CD14-positive monocyte (primary cell): ENCODE measurements at regions not wholly inside any gene's neighbourhood (a gene's known extent, or its start where the extent isn't known, plus 50 kb on each side); places are given as distances from the start of the nearest gene placed in this dataset.

Source experiments
- DNase-seq, 3 donors: peaks; one replicate each; pipeline ENCODE4 v3.0.0-alpha.2; 2011 to 2022
- H2AFZ ChIP-seq: 2 replicates; pipeline ENCODE4 v1.6.0; 2012; ENCODE audit warnings: mild to moderate bottlenecking, low read depth, low read length, inconsistent platforms; ENCODE audit not compliant: insufficient read depth, poor library complexity, severe bottlenecking
- H3K27ac ChIP-seq, 2 donors: 1 replicate in 1 of 2; 2 replicates in 1 of 2; pipeline ENCODE4 v1.5.1; 2012 to 2013; ENCODE audit warnings: low read length in 2 of 2, control low read depth in 1 of 2, inconsistent platforms in 1 of 2, low read depth in 1 of 2, mild to moderate bottlenecking in 1 of 2
- H3K27me3 ChIP-seq, 2 donors: one replicate each; pipeline versions ENCODE4 v1.6.0 to v1.6.1; 2011 to 2013; ENCODE audit warnings: low read length in 2 of 2; ENCODE audit not compliant: control insufficient read depth in 2 of 2, insufficient read depth in 2 of 2
- H3K36me3 ChIP-seq, 2 donors: replicated peaks in 1 of 2; 1 replicate in 1 of 2; 2 replicates in 1 of 2; pipeline versions ENCODE4 v1.5.1 to v1.6.1; 2012 to 2013; ENCODE audit warnings: low read length in 2 of 2, control low read depth in 1 of 2, inconsistent platforms in 1 of 2, mild to moderate bottlenecking in 1 of 2; ENCODE audit not compliant: insufficient read depth in 2 of 2, control insufficient read depth in 1 of 2
- H3K4me1 ChIP-seq, 2 donors: 1 replicate in 1 of 2; 2 replicates in 1 of 2; pipeline versions ENCODE4 v1.5.1 to v1.6.1; 2012 to 2013; ENCODE audit warnings: low read length in 2 of 2, control low read depth in 1 of 2, inconsistent platforms in 1 of 2, mild to moderate bottlenecking in 1 of 2, moderate library complexity in 1 of 2; ENCODE audit not compliant: insufficient read depth in 2 of 2, control insufficient read depth in 1 of 2
- H3K4me2 ChIP-seq: replicated peaks from 2 replicates; pipeline ENCODE3; 2012; ENCODE audit warnings: low read length, moderate library complexity, mild to moderate bottlenecking; ENCODE audit not compliant: poor library complexity, severe bottlenecking; ENCODE audit errors: extremely low read depth
- H3K4me3 ChIP-seq, 3 experiments: fragments of 200-600 bp in 1 of 3; sonication (generic) in 1 of 3; replicated peaks in 1 of 3; 1 replicate in 2 of 3; 2 replicates in 1 of 3; pipeline ENCODE4 v1.5.1; 2011 to 2013; ENCODE audit warnings: low read length in 3 of 3, mild to moderate bottlenecking in 3 of 3, control low read depth in 2 of 3, low read depth in 2 of 3, inconsistent platforms in 1 of 3, moderate library complexity in 1 of 3
- H3K79me2 ChIP-seq: 2 replicates; pipeline ENCODE4 v1.6.0; 2012; ENCODE audit warnings: mild to moderate bottlenecking, control low read depth, inconsistent platforms, low read length, moderate library complexity; ENCODE audit not compliant: insufficient read depth
- H3K9ac ChIP-seq: 2 replicates; pipeline ENCODE4 v1.6.0; 2017; ENCODE audit warnings: low read length, mild to moderate bottlenecking; ENCODE audit not compliant: insufficient read depth, poor library complexity, severe bottlenecking
- H3K9me3 ChIP-seq, 2 donors: replicated peaks in 1 of 2; 1 replicate in 1 of 2; 2 replicates in 1 of 2; pipeline versions ENCODE4 v1.5.1 to v1.6.1; 2012 to 2013; ENCODE audit warnings: low read length in 2 of 2, control low read depth in 1 of 2; ENCODE audit not compliant: control insufficient read depth in 1 of 2, insufficient read depth in 1 of 2
- H4K20me1 ChIP-seq: 2 replicates; pipeline ENCODE4 v1.6.0; 2012; ENCODE audit warnings: mild to moderate bottlenecking, low read length, control low read depth, moderate library complexity; ENCODE audit not compliant: insufficient read depth
- H3K27ac Mint-ChIP-seq, 7 donors: one replicate each; pipeline ENCODE4 v1.8.0; 2020; ENCODE audit warnings: mild to moderate bottlenecking in 7 of 7, mixed read lengths in 7 of 7, moderate library complexity in 6 of 7, inconsistent platforms in 2 of 7
- H3K27me3 Mint-ChIP-seq, 3 donors: one replicate each; pipeline ENCODE4 v1.8.0; 2021 to 2022; ENCODE audit warnings: low read depth in 3 of 3, mild to moderate bottlenecking in 3 of 3, mixed read lengths in 3 of 3, moderate library complexity in 3 of 3, inconsistent platforms in 1 of 3
- H3K36me3 Mint-ChIP-seq, 2 donors: one replicate each; pipeline ENCODE4 v1.8.0; 2020; ENCODE audit warnings: mixed read lengths in 2 of 2, inconsistent platforms in 1 of 2, mild to moderate bottlenecking in 1 of 2
- H3K4me1 Mint-ChIP-seq: one replicate; pipeline ENCODE4 v1.8.0; 2020; ENCODE audit warnings: mild to moderate bottlenecking, mixed read lengths
- H3K4me3 Mint-ChIP-seq, 2 donors: one replicate each; pipeline ENCODE4 v1.8.0; 2020; ENCODE audit warnings: mild to moderate bottlenecking in 2 of 2, mixed read lengths in 2 of 2, moderate library complexity in 1 of 2
- H3K9me3 Mint-ChIP-seq, 7 donors: one replicate each; pipeline ENCODE4 v1.8.0; 2020 to 2022; ENCODE audit warnings: mixed read lengths in 7 of 7, mild to moderate bottlenecking in 6 of 7, moderate library complexity in 6 of 7, inconsistent platforms in 2 of 7
- CTCF ChIP-seq: fragments of 200-600 bp; IDR thresholded peaks from one replicate; pipeline ENCODE4 v1.8.0; 2022; ENCODE audit warnings: antibody characterized with exemption, mild to moderate bottlenecking
- WGBS: methylation state at CpG from one replicate; pipeline ENCODE4 v1.1.5; 2013; ENCODE audit warnings: missing lambda C conversion rate; ENCODE audit not compliant: insufficient coverage; 5-methylcytosine and 5-hydroxymethylcytosine counted together
- intact Hi-C, 2 donors: fragments of 100-400 bp; cut with micrococcal nuclease; formaldehyde crosslinking; loops; one replicate each; pipeline versions ENCODE4 v1.15.0 to v1.15.1; 2023

- Histone ChIP-seq H3K4me2 (no peak overlapping the region), H3K9me3 (no peaks in the 10 kb centered on the region), H3K4me1 (peaks cover 0 to 12% of the 10 kb centered on the region in 2 donors), H4K20me1 (no peaks in the 10 kb centered on the region), H3K27ac (no peak overlapping the region), H3K27me3 (no peaks in the 10 kb centered on the region), H3K79me2 (no peaks in the 10 kb centered on the region), H3K4me3 (no peak overlapping the region), H2AFZ (no peak overlapping the region), H3K9ac (no peak overlapping the region), H3K36me3 (no peaks in the 10 kb centered on the region)
- intact Hi-C loops = no loop called here
- DNase-seq = no peak
- no peaks in the 10 kb centered on the region for H3K4me1 Mint-ChIP-seq
- H3K27me3 Mint-ChIP-seq = peaks cover 3 to 7% (median 4%) of the 10 kb centered on the region in 3 donors
- H3K9me3 Mint-ChIP-seq = peaks cover 0 to 3% (median 0%) of the 10 kb centered on the region in 7 donors
- H3K36me3 Mint-ChIP-seq = no peaks in the 10 kb centered on the region
- H3K27ac Mint-ChIP-seq = no peak overlapping the region
- no peak overlapping the region for H3K4me3 Mint-ChIP-seq
- 0% methylated on average over 1 of the region's 1 CpG for WGBS
- TF ChIP-seq CTCF = no peak
Observed at GRCh38 chr1:204801211-204801610, 69.5 kb upstream of the NFASC start.

- peaks cover 0 to 12% of the 10 kb centered on the region in 2 donors for H3K4me1 ChIP-seq
- Mint-ChIP-seq H3K4me1 (peaks cover 6% of the 10 kb centered on the region), H3K27ac (no peak overlapping the region), H3K27me3 (peaks cover 4 to 6% (median 4%) of the 10 kb centered on the region in 3 donors), H3K9me3 (no peaks in the 10 kb centered on the region), H3K36me3 (no peaks in the 10 kb centered on the region), H3K4me3 (no peak overlapping the region)
- H3K9me3 ChIP-seq = no peaks in the 10 kb centered on the region
- H3K79me2 ChIP-seq = no peaks in the 10 kb centered on the region
- TF ChIP-seq CTCF = no peak
- H3K27ac ChIP-seq = no peak overlapping the region
- DNase-seq = no peak
- H3K4me3 ChIP-seq = no peak overlapping the region
- H3K9ac ChIP-seq = no peak overlapping the region
- WGBS = 73% methylated on average over 5 of the region's 9 CpGs
- intact Hi-C loops = no loop called here
- no peak overlapping the region for H2AFZ ChIP-seq
- no peaks in the 10 kb centered on the region for H4K20me1 ChIP-seq
- H3K27me3 ChIP-seq = no peaks in the 10 kb centered on the region
- H3K36me3 ChIP-seq = no peaks in the 10 kb centered on the region
- H3K4me2 ChIP-seq = no peak overlapping the region
Observed at GRCh38 chr1:204802401-204803175, 68.1 kb upstream of the NFASC start.
